GM19043 (cell line): ENCODE measurements at regions not wholly inside any gene's neighbourhood (a gene's known extent, or its start where the extent isn't known, plus 50 kb on each side); places are given as distances from the start of the nearest gene placed in this dataset.

Experiments used
- ATAC-seq: cut with Tn5 transposase; IDR thresholded peaks from one replicate; pipeline ENCODE4 v1.9.1; 2021; ENCODE audit warnings: low read depth; ENCODE audit not compliant: unreplicated experiment

DNA sequence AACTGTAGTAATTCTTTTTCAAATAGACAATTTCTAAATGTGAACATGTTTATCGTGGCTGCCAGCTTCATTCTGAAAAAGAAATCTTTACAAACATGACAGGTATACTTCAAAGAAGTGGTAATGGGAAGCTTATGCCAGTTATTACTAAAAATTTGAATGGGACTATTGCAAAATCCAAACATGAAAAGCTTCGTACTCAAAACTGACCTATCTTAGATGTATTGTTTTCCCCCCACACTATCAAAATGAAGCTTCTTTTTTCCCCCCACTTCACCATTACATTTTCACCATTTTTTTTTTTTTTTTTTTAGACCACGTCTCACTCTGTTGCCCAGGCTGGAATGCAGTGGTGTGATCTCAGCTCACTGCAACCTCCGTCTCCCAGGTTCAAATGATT, 50.4 kb upstream of the SERTAD2 start:
- no peak for ATAC-seq

DNA sequence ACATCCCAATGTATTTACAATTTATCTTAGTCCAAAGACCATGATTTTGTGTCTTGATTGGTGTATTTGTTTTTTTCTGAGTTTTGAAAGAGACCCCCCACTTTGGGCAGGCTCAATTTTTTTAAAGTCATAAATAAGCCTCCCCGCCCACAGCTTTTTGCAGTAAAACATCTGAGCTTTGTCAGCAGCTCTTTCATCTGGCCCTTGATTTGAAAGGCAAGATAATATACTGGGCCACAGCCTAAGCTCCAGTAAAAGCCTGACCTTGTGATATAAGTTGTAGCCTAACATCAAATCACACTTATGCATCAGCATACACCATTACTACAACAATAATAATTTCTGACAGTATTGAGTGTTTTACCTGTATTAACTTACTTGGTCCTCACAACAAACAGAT, 51.3 kb upstream of the SERTAD2 start:
- ATAC-seq, result no peak

DNA sequence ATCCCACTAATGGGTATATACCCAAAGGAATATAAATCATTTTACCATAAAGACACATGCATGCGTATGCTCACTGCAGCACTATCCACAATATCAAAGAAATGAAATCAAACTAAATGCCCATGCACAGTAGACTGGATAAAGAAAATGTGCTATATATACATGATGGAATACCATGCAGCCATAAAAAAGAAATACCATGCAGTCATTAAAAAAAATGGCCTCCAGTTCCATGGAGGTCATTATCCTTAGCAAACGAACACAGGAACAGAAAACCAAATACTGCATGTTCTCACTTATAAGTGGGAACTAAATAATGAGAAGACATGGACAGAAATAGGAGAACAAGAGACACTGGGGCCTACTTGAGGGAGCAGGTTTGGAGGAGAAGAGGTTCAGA, 53.6 kb upstream of the SERTAD2 start:
- no peak for ATAC-seq

DNA sequence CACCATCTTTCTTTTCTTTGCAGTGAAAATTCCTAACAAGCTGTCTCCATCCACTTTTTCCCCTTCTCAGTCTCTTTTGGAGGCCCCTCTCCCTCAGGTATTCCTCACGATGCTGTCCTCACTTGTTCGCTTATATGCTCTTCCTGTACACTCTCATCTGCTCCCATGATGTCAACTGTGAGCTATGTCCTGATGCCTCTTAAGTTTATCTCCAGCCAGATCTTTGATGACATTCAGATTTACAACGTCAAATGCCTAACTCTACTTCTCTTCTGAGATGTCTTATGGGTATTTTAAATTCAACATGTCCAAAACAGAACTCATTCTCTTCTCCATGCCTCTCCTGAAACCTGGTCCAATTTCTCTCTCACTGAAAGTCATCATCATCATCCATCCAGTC, 55.1 kb upstream of the SERTAD2 start:
- ATAC-seq, result no peak

DNA sequence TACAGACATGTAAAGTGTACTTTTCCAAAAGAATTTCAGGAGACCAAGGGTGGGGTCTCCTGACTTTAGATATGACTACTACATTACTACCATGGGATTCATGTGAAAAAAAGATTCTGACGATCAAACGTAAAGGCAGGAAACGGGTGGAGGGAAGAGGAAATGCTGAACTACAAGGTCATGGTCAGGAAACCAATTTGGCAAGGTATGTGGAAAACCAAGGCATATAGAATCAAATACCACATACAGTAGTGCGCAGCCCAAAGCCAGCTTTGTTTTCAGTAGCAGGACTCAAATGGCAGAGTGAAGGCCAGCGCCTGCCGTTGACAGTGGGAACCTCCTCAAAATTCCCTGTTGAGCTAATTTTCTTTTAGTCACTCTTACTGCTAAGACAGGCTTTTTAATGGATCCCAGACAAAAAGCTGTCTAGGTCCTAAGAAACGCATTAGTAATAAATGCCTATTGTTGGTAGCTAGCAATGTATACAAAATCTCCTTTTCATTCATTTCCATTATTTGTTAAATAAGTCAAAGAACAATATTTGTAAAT, 57.6 kb upstream of the SERTAD2 start:
- ATAC-seq, result no peak

DNA sequence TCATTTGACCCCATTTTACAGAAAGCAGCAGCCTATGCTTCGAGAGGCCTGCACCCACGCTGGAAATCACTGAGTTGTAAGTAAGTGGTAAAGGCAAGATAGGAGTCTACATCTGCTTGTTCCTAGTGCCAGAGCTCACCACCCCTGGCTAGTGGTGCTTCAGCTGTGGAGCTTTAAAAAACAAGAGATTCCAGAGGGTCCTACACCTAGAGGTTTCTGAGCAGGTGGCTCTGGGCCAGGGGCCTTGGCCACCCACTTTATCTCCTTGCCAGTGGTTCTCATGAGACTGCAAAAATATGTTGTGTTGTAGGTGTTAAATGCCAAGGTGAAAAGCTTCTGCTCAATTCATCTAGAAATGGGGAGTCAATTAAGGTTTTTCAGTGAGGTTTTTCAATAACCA, 60.0 kb upstream of the SERTAD2 start:
- ATAC-seq, result no peak

DNA sequence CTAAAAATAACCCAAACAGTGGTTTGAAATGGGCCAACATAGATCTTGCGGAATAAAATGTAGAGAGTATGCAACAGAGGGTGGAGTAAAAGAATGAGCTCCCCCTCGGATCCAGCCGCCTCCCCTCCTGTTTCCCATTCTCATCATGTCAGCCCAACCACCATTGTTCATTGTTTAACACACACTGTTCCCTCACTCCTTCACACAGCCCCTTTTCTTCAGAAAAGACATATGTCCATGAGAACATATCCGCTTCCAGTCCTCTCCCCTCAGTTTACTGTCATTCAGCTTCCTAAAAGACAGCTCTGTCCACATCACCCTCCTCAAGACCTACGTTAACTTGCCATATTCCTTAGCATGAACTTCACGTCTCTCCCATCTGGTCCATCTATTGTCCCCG, 62.9 kb upstream of the SERTAD2 start:
- ATAC-seq, result no peak

DNA sequence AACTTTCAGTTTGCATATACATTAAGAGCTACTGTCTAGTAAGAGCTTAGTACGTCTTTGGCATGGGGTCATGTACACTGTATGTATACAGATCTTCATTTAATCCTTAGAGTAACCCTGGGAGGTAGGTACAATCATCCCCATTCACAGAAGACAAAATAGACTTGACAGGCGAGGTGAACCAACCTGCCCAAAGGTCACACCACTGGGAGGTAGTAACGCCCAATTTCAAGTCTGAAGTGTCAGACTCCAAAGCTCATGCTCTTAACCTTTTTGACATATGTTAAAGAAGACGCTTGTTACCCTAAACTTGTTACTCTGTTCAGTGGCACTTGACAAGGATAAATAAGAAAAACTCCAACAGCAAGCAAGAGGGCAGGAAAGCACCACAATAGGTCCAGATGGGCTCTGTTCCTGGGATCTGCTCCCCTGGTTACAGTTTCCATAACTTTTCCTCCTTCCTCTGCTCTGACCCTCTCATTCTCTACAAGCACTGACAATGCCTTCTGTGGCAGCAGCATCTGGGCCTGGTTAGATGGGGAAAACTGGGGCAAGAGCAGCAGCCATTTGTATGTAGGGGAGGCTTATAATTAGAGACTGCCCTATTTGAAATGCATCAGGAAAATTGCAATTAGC, 64.7 kb upstream of the SERTAD2 start:
- no peak for ATAC-seq

DNA sequence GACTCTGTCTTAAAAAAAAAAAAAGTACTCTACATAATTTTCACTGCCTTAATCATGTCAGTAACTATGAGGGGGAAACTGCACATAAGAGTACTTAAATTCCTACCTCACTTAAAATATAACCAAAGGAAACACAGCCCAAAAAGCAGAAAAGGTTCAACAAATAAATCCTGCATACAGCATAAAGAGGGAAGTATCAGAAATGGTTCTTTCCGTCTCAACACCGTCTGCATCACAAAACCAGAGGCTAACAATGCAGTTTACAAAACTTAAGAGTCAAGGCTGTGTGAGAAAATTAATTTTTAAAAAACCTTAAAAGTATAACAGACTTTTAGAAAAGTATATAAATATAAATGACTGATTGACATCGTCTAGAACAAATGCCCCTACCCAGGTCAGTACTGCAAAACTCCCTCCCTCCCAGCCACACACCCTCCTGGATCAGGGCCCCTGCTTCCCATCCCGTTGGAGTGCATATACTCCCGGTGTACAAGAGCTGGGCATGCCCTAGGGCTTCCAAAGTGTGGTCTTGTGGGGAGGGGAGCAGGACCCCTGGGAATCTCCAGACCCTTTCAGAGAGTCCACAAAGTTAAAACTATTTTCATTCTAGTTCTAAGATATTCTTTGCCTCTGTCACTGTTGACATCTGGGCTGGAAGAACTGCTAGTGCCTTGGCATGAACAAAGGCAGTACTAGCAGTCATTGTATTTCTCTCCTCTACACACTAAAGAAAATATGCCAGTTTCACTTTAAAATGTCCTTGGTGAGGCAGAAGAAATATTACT, 67.0 kb upstream of the SERTAD2 start:
- ATAC-seq, result no peak

DNA sequence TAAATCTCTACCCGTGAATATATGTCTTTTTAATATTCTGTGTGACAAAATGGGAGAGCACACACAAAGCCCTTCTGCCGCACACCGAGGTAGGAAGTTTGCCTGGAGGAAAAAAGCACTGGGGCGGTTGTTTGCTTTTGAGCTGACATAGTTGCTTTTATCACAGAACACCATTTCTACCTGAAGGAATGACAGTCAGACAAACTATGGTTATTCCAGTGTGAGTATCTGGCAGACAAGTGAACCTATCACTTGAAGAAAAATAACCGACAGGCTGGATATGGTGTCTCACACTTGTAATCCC, 67.6 kb upstream of the SERTAD2 start:
- ATAC-seq, result no peak

DNA sequence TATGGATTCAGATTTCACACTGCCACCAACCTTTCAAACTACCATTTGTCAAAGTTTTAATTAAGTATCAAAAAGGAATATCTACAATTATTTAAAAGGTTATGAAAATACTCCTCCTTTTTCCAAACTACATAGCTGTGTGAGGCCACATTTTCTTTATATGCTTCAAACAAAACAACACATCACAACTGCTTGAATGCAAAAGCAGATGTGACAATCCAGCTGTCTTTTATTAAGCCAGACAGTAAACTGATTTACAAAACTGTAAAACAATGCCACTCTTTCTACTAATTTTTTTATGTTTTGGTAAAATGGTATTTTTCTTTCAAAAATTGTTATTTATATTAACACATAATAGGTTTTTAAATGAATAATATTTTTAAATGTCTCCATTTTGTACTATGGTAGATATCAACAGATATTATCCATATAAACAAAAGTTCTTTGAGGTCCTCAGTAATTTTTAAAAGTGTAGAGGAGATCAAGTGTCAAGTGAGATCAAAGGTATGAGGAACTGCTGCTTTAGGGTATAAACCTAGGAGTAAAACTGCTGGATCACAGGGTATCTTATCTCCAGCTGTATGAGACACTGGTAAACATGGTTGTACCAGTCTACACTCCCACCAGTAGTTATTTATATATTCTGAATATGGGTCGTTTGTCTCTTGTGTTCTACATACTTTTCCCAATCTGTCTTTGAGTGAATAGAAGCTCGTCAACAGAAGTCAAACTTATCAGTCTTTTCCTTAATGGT, 68.8 kb upstream of the SERTAD2 start:
- ATAC-seq, result no peak

DNA sequence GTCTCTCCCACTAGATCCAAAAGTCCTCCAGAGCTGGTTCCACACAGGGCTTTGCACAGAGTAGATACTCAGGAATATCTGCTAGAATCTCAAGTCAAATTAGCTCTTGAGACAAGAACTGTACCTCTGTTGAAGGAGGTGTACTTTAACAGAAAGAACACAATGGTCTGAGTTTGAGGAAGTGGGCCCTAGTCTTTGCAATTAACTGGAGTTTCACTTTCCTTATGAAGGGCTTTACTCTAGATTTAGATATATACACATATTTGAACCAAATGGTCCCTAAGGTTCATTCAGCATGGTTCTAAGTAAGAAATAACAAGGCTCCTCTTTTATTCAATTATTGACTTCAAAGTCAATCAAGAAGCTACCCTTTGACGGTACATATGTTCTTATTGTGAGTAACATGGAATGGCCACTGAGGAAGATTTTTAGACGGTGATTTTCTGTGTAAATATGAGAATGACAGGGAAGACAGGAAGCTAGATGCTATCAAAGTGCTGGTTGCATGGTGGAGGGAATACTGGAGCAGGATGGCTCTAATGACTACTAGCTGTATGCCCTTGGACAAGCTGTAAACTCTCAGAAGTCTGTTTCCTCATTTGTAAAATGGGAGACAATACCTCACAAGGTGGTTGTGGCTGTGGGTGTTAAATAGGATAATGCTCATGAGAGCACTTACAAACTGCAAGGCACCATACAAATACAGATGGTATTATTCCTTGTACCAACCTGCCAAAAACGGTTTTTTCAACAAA, 73.5 kb upstream of the SERTAD2 start:
- ATAC-seq, result peak; percentile 86

DNA sequence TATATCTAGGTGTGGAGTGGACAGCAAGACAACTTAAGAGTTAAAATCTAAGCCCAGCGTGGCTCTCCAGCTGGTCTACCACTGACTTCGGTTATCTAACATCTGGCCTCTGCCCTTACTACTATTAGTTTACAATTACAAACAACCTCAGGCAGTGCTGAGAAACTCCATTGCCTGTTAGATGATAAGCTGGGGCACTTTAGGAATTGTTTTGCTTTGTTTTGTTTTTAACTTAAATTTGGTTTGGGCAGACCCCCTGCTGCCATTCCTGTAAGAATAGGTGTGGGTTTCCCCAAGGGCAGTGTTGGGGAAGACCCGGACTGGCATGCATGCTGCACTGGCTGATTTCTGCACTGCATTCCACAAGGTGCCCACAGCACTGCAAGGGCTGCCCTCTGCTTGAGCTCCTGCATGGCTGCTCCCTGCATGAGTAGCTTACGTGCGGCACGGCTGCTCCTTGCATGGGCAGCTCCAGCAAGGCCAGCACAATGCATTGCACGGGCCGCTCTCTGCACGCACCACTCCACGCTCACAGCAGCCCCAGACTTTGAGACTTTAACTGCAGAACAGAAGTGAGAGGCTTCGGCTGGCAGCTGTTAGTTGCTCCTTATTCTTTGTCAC, 74.2 kb upstream of the SERTAD2 start:
- ATAC-seq, result no peak

DNA sequence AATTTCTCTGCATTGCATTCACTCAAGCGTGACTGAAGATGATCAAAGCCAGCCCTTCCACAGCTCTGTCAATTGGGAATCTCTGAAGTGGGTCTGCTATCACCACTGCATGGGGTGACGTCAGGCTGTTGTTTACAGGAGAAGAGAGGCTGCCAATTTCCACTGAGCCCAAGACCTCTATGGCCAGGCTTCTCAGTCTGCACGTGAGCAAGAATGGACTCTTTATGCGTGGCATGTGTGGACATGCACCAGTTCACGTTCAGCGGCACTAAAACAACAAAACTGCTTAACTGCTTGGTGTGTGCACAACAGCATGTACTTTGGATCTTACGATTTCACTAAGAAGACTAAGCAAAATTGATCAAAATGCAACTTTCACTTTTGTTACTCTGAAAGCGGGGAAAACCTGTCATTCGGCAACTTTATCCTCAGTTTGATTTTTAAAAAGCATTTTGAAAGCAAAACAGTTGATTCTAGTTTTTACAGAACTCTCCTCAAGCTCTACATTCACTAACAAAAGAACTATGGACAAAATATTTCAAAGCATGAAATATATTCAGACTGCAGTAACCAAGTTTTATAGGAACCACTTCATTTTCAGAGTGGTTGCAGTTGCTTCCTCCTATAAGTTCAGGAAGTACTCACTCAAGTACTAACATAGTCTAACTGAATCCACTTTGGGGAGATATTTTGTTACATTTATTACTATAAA, 77.0 kb upstream of the SERTAD2 start:
- ATAC-seq, result no peak

DNA sequence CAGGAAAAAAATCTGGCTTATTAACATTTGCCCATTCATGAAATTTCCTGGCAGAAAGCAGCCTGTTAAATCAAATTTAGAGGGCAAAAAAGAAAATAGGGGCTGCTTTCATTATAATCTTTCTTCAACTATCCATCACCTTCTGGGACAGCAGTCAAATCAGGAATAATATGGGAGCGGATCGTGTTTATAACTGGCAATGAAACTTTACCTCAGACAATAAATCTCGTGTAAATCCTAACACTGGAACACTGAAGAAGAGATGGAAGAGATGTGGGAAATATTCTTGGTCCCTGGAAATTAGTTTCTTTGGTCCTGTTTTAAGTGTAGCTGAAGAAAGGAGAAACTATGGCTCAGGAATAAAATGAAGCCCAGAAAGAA, 77.5 kb upstream of the SERTAD2 start:
- ATAC-seq, result no peak

DNA sequence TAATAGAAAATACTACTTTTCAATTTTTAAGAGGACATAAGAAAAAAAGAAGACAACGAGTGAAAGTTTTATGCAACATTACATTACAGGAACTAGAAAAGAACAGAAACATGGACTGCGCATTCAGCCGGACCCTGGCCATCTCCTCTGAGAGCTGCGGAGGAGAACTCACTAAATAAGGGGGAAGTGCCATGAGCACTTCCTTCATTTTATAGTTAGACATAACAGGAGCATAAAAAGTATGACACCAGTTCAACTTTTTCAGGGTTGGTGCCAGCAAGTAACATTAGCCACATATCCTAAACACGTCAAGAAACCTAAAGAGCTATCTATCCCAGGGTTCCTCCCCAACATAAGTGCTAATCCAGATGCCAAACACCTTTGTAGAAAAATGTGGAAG, 78.0 kb upstream of the SERTAD2 start:
- no peak for ATAC-seq

DNA sequence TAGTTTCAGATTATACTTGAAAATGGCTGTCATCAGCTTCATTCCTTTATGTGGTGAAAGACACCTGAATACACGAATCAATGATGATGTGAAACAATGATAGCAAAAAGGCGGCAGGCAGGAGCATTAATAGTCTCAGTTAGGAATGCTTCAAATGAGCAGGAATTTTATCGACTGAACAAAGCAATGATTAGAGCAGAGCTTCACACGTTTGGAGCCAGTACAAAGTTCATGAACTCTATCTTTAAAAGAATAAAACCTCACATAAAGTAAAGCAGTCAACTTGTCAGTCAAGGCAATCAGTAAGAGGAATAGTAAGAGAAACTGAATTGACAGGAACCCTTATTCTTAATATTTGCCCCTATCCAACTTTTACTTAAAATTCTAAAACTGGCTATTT, 78.4 kb upstream of the SERTAD2 start:
- ATAC-seq, result no peak

DNA sequence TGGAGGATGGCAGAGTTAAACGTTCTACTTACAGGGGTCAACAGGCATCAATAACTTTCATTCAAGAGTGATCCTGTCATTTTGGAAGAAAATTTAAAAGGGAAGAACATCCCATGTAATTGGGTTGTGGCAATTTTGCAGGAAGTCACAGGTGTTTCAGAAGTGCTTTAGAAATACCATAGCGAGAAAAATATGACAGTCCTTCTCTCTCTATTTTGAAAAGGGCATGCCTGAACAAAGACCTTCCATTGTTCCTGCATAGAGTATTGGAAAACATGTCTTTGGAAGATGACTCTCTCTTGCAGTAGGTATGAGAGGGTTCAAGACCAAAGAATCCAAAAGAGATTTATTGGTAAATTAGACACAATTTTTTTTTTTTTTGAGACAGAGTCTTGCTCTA, 81.8 kb upstream of the SERTAD2 start:
- ATAC-seq, result no peak

DNA sequence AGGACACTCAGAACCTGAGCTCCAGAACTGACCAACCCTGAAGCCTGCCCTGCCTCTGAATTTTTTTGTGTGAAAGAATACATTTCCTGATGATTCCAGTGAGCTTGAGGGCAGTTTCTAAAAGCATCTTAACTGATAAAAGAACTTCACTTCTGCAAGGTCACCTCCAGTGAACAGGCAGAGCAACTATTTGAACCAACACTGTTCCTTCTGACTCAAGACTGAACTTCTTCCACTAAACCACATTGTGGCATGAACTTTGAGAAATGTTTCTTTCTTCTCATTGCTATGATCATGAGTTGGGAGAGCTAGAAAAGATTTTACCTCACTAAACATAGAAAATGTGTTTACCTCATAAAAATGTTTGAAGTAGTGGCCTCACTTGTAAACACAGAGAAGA, 83.8 kb upstream of the SERTAD2 start:
- ATAC-seq, result peak; percentile 54

DNA sequence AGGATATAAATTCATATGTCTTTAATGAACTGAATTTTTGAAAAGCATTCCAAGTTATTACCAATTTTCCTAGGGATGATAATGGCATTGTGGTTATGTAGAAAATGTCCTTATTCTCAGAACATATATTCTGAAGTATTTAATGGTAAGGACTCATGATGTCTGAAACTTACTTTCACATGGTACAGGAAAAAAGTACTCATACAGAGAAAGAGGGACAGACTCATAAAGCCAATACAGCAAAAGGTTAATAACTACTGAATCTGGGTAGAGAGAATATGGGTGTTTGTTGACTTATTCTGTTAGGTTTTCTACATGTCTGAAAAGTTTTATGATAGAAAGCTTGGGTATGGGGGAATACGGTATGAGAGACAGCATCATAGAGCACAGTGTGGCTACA, 84.3 kb upstream of the SERTAD2 start:
- peak; percentile 70 for ATAC-seq
